IMR-90 (cell line): ENCODE measurements at regions not wholly inside any gene's neighbourhood (a gene's known extent, or its start where the extent isn't known, plus 50 kb on each side); places are given as distances from the start of the nearest gene placed in this dataset.

Experiments used
- ATAC-seq: fragments of 200-7000 bp; cut with Tn5 transposase; 2 replicates; pipeline ENCODE4 v1.9.1; 2020; ENCODE audit warnings: low read depth, mild to moderate bottlenecking, moderate library complexity
- BruUV-seq: library from RNA; stranded (reverse); fragments of 400-500 nt; replicated peaks from 2 replicates; lab custom pipeline; 2021; lab: Mats Ljungman, UMichigan
- CTCF ChIA-PET: fragments of 300-600 bp; formaldehyde crosslinking; extraction: SDS; loops from one replicate; lab custom pipeline; 2021; ENCODE audit warnings: antibody characterized with exemption; lab: Yijun Ruan, JAX
- POLR2A ChIA-PET: fragments of 300-600 bp; sonication (Branson Sonifier 250); formaldehyde crosslinking; loops from one replicate; lab custom pipeline; 2022; ENCODE audit warnings: antibody characterized with exemption; ENCODE audit not compliant: unreplicated experiment; lab: Charles Lee
- DNase-seq: peaks from one replicate; pipeline ENCODE4 v3.0.0; 2013
- H2AFZ ChIP-seq: replicated peaks from 2 replicates; pipeline ENCODE3; 2013; ENCODE audit warnings: low read length, mild to moderate bottlenecking; ENCODE audit not compliant: poor library complexity
- H2AK5ac ChIP-seq: 2 replicates; pipeline ENCODE4 v1.6.1; 2013; ENCODE audit warnings: low read depth, low read length, inconsistent platforms
- H2AK9ac ChIP-seq: replicated peaks from 2 replicates; pipeline ENCODE3; 2013; ENCODE audit warnings: mild to moderate bottlenecking, low read depth, low read length, moderate library complexity; ENCODE audit not compliant: poor library complexity
- H2BK120ac ChIP-seq: 2 replicates; pipeline ENCODE4 v1.6.1; 2013; ENCODE audit warnings: low read depth, low read length, inconsistent platforms
- H2BK15ac ChIP-seq: 3 replicates; pipeline ENCODE4 v1.6.1; 2013; ENCODE audit warnings: low read depth, low read length, inconsistent platforms
- H2BK20ac ChIP-seq: 2 replicates; pipeline ENCODE4 v1.6.1; 2013; ENCODE audit warnings: low read depth, mild to moderate bottlenecking, inconsistent platforms, low read length, moderate library complexity
- H2BK5ac ChIP-seq: 2 replicates; pipeline ENCODE4 v1.6.1; 2013; ENCODE audit warnings: mild to moderate bottlenecking, low read depth, low read length, inconsistent platforms; ENCODE audit not compliant: poor library complexity, severe bottlenecking
- H3K14ac ChIP-seq: replicated peaks from 2 replicates; pipeline ENCODE4 v1.6.1; 2013; ENCODE audit warnings: low read depth, low read length, inconsistent platforms
- H3K18ac ChIP-seq: 2 replicates; pipeline ENCODE4 v1.6.1; 2013; ENCODE audit warnings: low read depth, low read length, control low read depth
- H3K23ac ChIP-seq: 2 replicates; pipeline ENCODE4 v1.6.1; 2013; ENCODE audit warnings: low read depth, low read length, inconsistent platforms
- H3K27ac ChIP-seq: 2 replicates; pipeline ENCODE4 v1.5.1; 2013; ENCODE audit warnings: mild to moderate bottlenecking, control low read depth, low read length; ENCODE audit not compliant: insufficient read depth
- H3K27me3 ChIP-seq: 2 replicates; pipeline ENCODE4 v1.6.1; 2013; ENCODE audit warnings: low read length; ENCODE audit not compliant: control insufficient read depth, insufficient read depth
- H3K36me3 ChIP-seq: 2 replicates; pipeline ENCODE4 v1.6.1; 2013; ENCODE audit warnings: low read length, mixed read lengths; ENCODE audit not compliant: control insufficient read depth, insufficient read depth
- H3K4ac ChIP-seq: 2 replicates; pipeline ENCODE4 v1.6.1; 2013; ENCODE audit warnings: low read depth, low read length, inconsistent platforms
- H3K4me1 ChIP-seq: 2 replicates; pipeline ENCODE4 v1.6.1; 2013; ENCODE audit warnings: low read length, mixed read lengths; ENCODE audit not compliant: control insufficient read depth, insufficient read depth
- H3K4me2 ChIP-seq: 2 replicates; pipeline ENCODE4 v1.6.1; 2013; ENCODE audit warnings: low read depth, mild to moderate bottlenecking, control low read depth, low read length, moderate library complexity
- H3K4me3 ChIP-seq: 2 replicates; pipeline ENCODE4 v1.5.1; 2013; ENCODE audit warnings: low read depth, mild to moderate bottlenecking, control low read depth, low read length, moderate library complexity; ENCODE audit not compliant: insufficient read depth
- H3K56ac ChIP-seq: 2 replicates; pipeline ENCODE4 v1.6.1; 2013; ENCODE audit warnings: low read length, inconsistent platforms; ENCODE audit not compliant: insufficient read depth; ENCODE audit errors: extremely low read depth
- H3K79me1 ChIP-seq, 2 experiments: 2 replicates each; pipeline ENCODE4 v1.6.1; 2013; ENCODE audit warnings: low read length in 2 of 2, inconsistent platforms in 1 of 2, low read depth in 1 of 2
- H3K9ac ChIP-seq: 2 replicates; pipeline ENCODE4 v1.6.1; 2013; ENCODE audit warnings: low read depth, low read length, control low read depth
- H3K9me1 ChIP-seq: 2 replicates; pipeline ENCODE4 v1.6.1; 2013; ENCODE audit warnings: low read length, inconsistent platforms; ENCODE audit not compliant: insufficient read depth
- H3K9me3 ChIP-seq: 2 replicates; pipeline ENCODE4 v1.6.1; 2013; ENCODE audit warnings: low read length; ENCODE audit not compliant: control insufficient read depth, insufficient read depth
- H4K20me1 ChIP-seq: 2 replicates; pipeline ENCODE4 v1.6.1; 2013; ENCODE audit warnings: low read length, inconsistent platforms; ENCODE audit not compliant: insufficient read depth
- H4K5ac ChIP-seq: 2 replicates; pipeline ENCODE4 v1.6.1; 2013; ENCODE audit warnings: mild to moderate bottlenecking, low read depth, low read length, control low read depth
- H4K8ac ChIP-seq, 2 experiments: 2 replicates each; pipeline ENCODE4 v1.6.1; 2013; ENCODE audit warnings: low read depth in 2 of 2, low read length in 2 of 2, control low read depth in 1 of 2, inconsistent platforms in 1 of 2
- H4K91ac ChIP-seq: 2 replicates; pipeline ENCODE4 v1.6.1; 2013; ENCODE audit warnings: low read depth, low read length, inconsistent platforms; ENCODE audit not compliant: insufficient read depth
- CHD1 ChIP-seq: IDR thresholded peaks from 2 replicates; pipeline ENCODE4 v1.6.1; 2012; ENCODE audit warnings: low read depth, low read length, improper control_type of control experiment
- NFE2L2 ChIP-seq: fragments of 150-350 bp; IDR thresholded peaks from 2 replicates; pipeline ENCODE4 v1.6.1; 2016; ENCODE audit warnings: low read depth, mild to moderate bottlenecking, low read length
- POLR2A ChIP-seq: IDR thresholded peaks from 2 replicates; pipeline ENCODE4 v1.6.1; 2012; ENCODE audit warnings: mild to moderate bottlenecking, low read depth, low read length
- RFX5 ChIP-seq: IDR thresholded peaks from 2 replicates; pipeline ENCODE4 v1.8.0; 2012; ENCODE audit warnings: low read depth, mild to moderate bottlenecking, low read length, moderate library complexity
- SMC3 ChIP-seq: fragments of 150-350 bp; IDR thresholded peaks from 2 replicates; pipeline ENCODE4 v1.6.1; 2016; ENCODE audit warnings: low read depth, mild to moderate bottlenecking, antibody characterized with exemption, low read length, moderate library complexity
- WGBS, 2 experiments: methylation state at CpG; one replicate each; pipeline versions ENCODE4 v1.1.5 to v1.1.7; 2013; ENCODE audit warnings: missing lambda C conversion rate in 2 of 2; ENCODE audit not compliant: insufficient read length in 1 of 2; ENCODE audit errors: extremely low coverage in 2 of 2; 5-methylcytosine and 5-hydroxymethylcytosine counted together
- dilution Hi-C: fragments of 300-500 bp; cut with HindIII; formaldehyde crosslinking; loops from one replicate; pipeline ENCODE4 v1.14.3; 2018; ENCODE audit warnings: low sequenced_read_pairs; ENCODE audit not compliant: unreplicated experiment
- in situ Hi-C: fragments of 300-500 bp; cut with MboI; formaldehyde crosslinking; loops from 3 replicates; pipeline ENCODE4 v1.14.3; 2019; ENCODE audit warnings: low sequenced_read_pairs, inconsistent platforms, mixed read lengths
- intact Hi-C: fragments of 100-400 bp; cut with micrococcal nuclease; formaldehyde crosslinking; loops from 2 replicates; pipeline ENCODE4 v1.10.0; 2022
- TF ChIP-seq, protein P1 (sequence below): fragments of 150-350 bp; IDR thresholded peaks from 2 replicates; pipeline ENCODE4 v1.6.1; 2016; ENCODE audit warnings: low read depth, mild to moderate bottlenecking, low read length, moderate library complexity, borderline replicate concordance

DNA sequence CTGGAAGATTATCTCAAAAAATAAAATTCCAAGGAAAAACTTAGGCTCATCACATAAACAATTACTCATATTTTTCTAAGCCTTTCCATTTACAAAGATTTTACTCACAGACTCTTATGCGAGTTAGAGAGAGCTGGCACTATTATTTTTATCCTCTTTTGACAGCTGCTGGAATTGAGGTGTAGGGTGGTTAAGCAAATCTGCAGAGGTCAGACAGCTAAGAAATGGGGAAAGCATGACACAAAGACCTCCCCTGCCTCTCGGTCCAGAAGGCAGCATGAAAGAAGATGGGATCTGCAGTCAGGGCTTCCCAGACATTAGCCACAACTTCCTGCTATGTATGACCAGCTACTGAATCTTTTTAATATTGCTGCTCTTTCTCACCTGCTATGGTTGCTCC, 89.9 kb upstream of the CPEB2 start:
- no peak for ATAC-seq
- no CpG with 5 or more reads among the region's 2 CpGs for WGBS, 2 experiments
- Histone ChIP-seq H2BK120ac (no peak overlapping the region), H2BK5ac (no peak overlapping the region), H3K4me3 (no peak overlapping the region), H3K27me3 (peaks cover 7% of the 10 kb centered on the region; the same call in 1 of the 2 replicates), H4K5ac (no peak overlapping the region), H3K36me3 (no peaks in the 10 kb centered on the region), H3K23ac (no peak overlapping the region), H3K18ac (no peak overlapping the region), H2AK5ac (no peak overlapping the region), H3K4me2 (no peak overlapping the region), H2BK20ac (no peak overlapping the region), H4K91ac (no peak overlapping the region), H3K9me3 (no peaks in the 10 kb centered on the region), H2AK9ac (no peak overlapping the region), H4K20me1 (no peaks in the 10 kb centered on the region), H3K27ac (no peak overlapping the region), H3K79me1 (no peaks in the 10 kb centered on the region), H3K4ac (no peak overlapping the region), H4K8ac (no peak overlapping the region), H3K14ac (no peak overlapping the region), H2BK15ac (no peak overlapping the region), H3K56ac (no peak overlapping the region), H2AFZ (no peak overlapping the region), H3K9ac (no peak overlapping the region), H3K9me1 (peaks cover 7% of the 10 kb centered on the region; the same call in 1 of the 2 replicates), H3K4me1 (peaks cover 6% of the 10 kb centered on the region)
- TF ChIP-seq NFE2L2: no peak
- no peak for TF ChIP-seq RFX5
- TF ChIP-seq, protein P1, sequence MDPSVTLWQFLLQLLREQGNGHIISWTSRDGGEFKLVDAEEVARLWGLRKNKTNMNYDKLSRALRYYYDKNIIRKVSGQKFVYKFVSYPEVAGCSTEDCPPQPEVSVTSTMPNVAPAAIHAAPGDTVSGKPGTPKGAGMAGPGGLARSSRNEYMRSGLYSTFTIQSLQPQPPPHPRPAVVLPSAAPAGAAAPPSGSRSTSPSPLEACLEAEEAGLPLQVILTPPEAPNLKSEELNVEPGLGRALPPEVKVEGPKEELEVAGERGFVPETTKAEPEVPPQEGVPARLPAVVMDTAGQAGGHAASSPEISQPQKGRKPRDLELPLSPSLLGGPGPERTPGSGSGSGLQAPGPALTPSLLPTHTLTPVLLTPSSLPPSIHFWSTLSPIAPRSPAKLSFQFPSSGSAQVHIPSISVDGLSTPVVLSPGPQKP: no peak
- no peak for TF ChIP-seq SMC3
- no peak for TF ChIP-seq POLR2A
- no peak for TF ChIP-seq CHD1
- POLR2A ChIA-PET: interaction anchor here (0.6 kb wide), 1 partner anchor 1095 kb away, joined by 3 read pairs; no protein-coding TSS in a partner anchor
- CTCF ChIA-PET: no interaction called here
- in situ Hi-C loops: no loop called here
- intact Hi-C loops: no loop called here
- no peak for DNase-seq
- no TSS peak for BruUV-seq
- dilution Hi-C loops: no loop called here
